Panc1 (cell line): ENCODE measurements at regions not wholly inside any gene's neighbourhood (a gene's known extent, or its start where the extent isn't known, plus 50 kb on each side); places are given as distances from the start of the nearest gene placed in this dataset.

Experiments
- POLR2AphosphoS5 ChIP-seq: IDR thresholded peaks from 2 replicates; pipeline ENCODE4 v1.6.1; 2012; ENCODE audit warnings: mild to moderate bottlenecking, low read depth, low read length, moderate library complexity
- TF ChIP-seq, protein P1 (sequence below): fragments of 450-650 bp; IDR thresholded peaks from 2 replicates; pipeline ENCODE4 v1.5.1; 2017; ENCODE audit warnings: mild to moderate bottlenecking

DNA sequence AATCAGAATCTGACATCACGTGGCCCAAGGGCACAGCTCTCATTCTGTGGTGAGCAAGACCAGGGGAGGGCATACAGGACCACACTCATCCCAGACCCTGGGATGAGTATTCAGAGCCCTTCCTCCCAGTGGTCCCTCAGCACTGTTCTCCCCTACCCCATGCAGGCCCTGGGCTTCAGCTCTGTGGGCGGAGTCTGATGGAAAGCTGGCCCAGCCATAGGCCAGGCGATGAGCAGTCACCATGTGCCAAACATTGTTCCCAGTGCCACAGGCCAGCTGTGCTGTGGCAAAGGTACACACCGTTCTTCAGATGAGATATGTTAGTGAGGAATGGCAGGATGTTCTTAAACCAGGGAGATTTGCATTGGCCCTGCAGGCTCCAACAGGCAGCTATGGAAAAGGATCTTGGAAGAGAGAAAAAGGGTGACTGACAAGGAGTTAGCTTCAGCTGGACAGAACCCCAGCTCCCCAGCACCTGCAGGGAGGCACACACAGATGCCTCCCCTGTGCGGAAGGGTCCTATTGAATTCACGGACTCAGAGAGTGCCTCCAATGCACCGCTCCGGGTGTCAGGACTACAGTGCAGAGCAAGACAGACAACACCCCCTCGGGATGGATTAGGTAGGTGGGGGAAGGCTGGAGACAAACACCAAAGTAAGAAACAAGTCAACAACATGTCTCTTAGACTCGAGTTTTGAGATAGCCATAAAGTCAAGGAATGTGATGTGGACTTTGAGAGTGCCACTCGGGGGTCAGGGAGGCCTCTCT, 596.0 kb upstream of the MGMT start:
- no peak for TF ChIP-seq POLR2AphosphoS5
- TF ChIP-seq, protein P1, sequence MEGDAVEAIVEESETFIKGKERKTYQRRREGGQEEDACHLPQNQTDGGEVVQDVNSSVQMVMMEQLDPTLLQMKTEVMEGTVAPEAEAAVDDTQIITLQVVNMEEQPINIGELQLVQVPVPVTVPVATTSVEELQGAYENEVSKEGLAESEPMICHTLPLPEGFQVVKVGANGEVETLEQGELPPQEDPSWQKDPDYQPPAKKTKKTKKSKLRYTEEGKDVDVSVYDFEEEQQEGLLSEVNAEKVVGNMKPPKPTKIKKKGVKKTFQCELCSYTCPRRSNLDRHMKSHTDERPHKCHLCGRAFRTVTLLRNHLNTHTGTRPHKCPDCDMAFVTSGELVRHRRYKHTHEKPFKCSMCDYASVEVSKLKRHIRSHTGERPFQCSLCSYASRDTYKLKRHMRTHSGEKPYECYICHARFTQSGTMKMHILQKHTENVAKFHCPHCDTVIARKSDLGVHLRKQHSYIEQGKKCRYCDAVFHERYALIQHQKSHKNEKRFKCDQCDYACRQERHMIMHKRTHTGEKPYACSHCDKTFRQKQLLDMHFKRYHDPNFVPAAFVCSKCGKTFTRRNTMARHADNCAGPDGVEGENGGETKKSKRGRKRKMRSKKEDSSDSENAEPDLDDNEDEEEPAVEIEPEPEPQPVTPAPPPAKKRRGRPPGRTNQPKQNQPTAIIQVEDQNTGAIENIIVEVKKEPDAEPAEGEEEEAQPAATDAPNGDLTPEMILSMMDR, result no peak
